Motor neuron (in vitro differentiated cells): ENCODE measurements at regions not wholly inside any gene's neighbourhood (a gene's known extent, or its start where the extent isn't known, plus 50 kb on each side); places are given as distances from the start of the nearest gene placed in this dataset.

ENCODE experiments used
- ATAC-seq, 8 experiments: fragments of 200-7000 bp; cut with Tn5 transposase; replicated peaks in 6 of 8; 2 replicates each; pipeline ENCODE4 v1.8.0; 2021; ENCODE audit warnings: mild to moderate bottlenecking in 8 of 8, moderate library complexity in 8 of 8
- H3K27ac ChIP-seq, 2 donors: fragments of 250-450 bp; sonication (Bioruptor Pico); 2 replicates each; pipeline ENCODE4 v1.9.0; 2021; ENCODE audit warnings: antibody characterized with exemption in 2 of 2, mild to moderate bottlenecking in 2 of 2, moderate library complexity in 1 of 2
- H3K4me1 ChIP-seq, 2 donors: fragments of 250-450 bp; sonication (Bioruptor Pico); replicated peaks in 1 of 2; 2 replicates each; pipeline ENCODE4 v1.6.1; 2021; ENCODE audit warnings: antibody characterized with exemption in 2 of 2, mild to moderate bottlenecking in 2 of 2, moderate library complexity in 1 of 2
- H3K4me3 ChIP-seq, 5 donors: fragments of 250-450 bp; sonication (Bioruptor Pico); 2 replicates each; pipeline ENCODE4 v1.9.0; 2021; ENCODE audit warnings: antibody characterized with exemption in 5 of 5, mild to moderate bottlenecking in 5 of 5, moderate library complexity in 4 of 5
- WGBS, 10 experiments: fragments of 450-650 bp; shearing (Covaris generic); methylation state at CpG; one replicate each; pipeline ENCODE4 v1.0.0; 2022; 5-methylcytosine and 5-hydroxymethylcytosine counted together
- in situ Hi-C, 9 experiments: fragments of 400-800 bp; cut with MboI; loops; one replicate each; pipeline ENCODE4 v1.15.0; 2021; ENCODE audit warnings: low sequenced_read_pairs in 9 of 9, low pct_unique_long_range_greater_than_20kb in 2 of 9; ENCODE audit not compliant: unreplicated experiment in 9 of 9

DNA sequence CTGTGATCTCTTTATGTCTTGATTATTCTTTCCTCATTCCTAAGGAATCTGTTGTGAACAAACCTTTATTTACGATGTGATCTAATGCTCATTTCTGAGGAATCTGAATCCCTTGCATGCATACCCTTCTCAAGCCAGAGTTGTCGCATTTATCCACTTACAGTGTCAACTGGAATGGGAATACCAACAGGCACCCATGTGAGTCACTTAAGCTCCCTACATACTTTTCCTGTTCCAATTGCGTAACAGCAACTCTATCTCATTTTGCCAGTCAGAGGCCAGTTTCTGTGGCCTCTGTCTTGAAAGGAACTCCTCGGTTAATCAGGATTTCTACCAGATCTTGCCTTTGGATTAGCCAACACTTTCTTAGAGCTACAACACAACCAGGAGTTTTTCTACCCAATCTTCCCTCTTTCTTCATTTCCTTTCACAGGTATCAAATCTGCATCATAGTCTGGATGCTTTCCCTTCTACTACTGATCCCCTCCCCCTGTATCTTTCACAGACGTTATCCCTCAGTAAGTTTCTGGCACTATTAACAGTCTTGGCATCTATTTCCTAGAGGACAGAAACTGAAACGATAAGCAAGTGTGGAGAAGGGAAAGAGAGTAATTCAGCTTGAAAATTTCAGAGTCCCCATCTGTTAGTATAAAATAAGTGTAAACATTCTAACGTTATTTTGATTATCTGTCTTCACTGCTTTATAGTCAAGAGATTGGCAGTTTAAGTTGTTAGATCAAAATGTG lies 66.8 kb upstream of the BCHE start:
- Histone ChIP-seq H3K4me3 (no peak overlapping the region), H3K4me1 (no peaks in the 10 kb centered on the region), H3K27ac (no peak overlapping the region)
- no peak for ATAC-seq
- in situ Hi-C loops: no loop called here
- 3 to 100% (median 88%) methylated on average over 1 to 7 of the region's 7 CpGs for WGBS, 10 experiments

- no peak for ATAC-seq
- no peak overlapping the region for H3K27ac ChIP-seq
- H3K4me1 ChIP-seq: peaks cover 0 to 3% of the 10 kb centered on the region in 2 donors
- in situ Hi-C loops: no loop called here
- WGBS, 10 experiments: 0 to 100% (median 83%) methylated on average over 1 of the region's 1 CpG; no CpG with 5 or more reads in 1 of the 10 experiments
- H3K4me3 ChIP-seq: no peak overlapping the region
These were observed 61.8 kb upstream of the BCHE start for GRCh38 chr3:165899066-165899465.

DNA sequence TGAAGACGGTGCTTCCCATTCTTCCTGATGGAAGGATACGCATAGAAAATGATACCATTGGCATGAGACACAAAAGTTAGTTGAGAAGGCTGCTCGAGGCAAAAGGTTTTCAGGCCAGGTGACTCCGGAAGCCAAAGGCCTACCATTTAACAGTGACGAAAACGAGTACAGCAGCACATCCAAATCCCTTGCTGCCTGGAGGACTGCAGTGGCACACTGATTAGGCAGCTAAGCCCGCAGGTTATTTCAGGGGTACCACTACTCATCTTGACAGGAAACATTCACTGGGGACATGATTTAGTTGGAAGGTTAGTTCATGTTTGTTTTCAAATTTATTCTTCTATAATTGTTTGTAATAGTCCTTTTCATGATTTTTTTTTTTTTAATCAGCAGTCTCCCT lies 59.9 kb upstream of the BCHE start:
- Histone ChIP-seq H3K4me3 (no peak overlapping the region), H3K27ac (no peak overlapping the region), H3K4me1 (peaks cover 0 to 3% of the 10 kb centered on the region in 2 donors)
- in situ Hi-C loops: no loop called here
- peak in 3 of 8 experiments; percentile 40 to 65 (median 56) for ATAC-seq
- 0 to 96% (median 71%) methylated on average over 3 to 7 of the region's 7 CpGs; no CpG with 5 or more reads in 1 of the 10 experiments for WGBS, 10 experiments

- peak in 1 of 8 experiments; percentile 61 for ATAC-seq
- no peak overlapping the region for H3K4me3 ChIP-seq
- H3K4me1 ChIP-seq: peaks cover 0 to 3% of the 10 kb centered on the region in 2 donors
- in situ Hi-C loops: no loop called here
- 12 to 67% (median 50%) methylated on average over 2 to 5 of the region's 5 CpGs for WGBS, 10 experiments
- no peak overlapping the region for H3K27ac ChIP-seq
These were observed 58.7 kb upstream of the BCHE start for GRCh38 chr3:165895919-165896318.

- H3K4me3 ChIP-seq: no peak overlapping the region
- H3K4me1 ChIP-seq: peaks cover 0 to 3% of the 10 kb centered on the region in 2 donors
- 0 to 90% (median 40%) methylated on average over 1 to 4 of the region's 4 CpGs; no CpG with 5 or more reads in 1 of the 10 experiments for WGBS, 10 experiments
- ATAC-seq: no peak
- H3K27ac ChIP-seq: no peak overlapping the region
- in situ Hi-C loops: no loop called here
These were observed 55.3 kb upstream of the BCHE start for GRCh38 chr3:165892565-165892964.
